B cell (primary cell): ENCODE measurements at regions not wholly inside any gene's neighbourhood (a gene's known extent, or its start where the extent isn't known, plus 50 kb on each side); places are given as distances from the start of the nearest gene placed in this dataset.

Experiments
- ATAC-seq: fragments of 200-7000 bp; cut with Tn5 transposase; one replicate; pipeline ENCODE4 v1.10.0; 2021; ENCODE audit warnings: low read depth, mild to moderate bottlenecking, moderate number of reproducible peaks, moderate library complexity
- CTCF ChIA-PET: fragments of 350-600 bp; sonication (Branson Sonifier 250); formaldehyde crosslinking; loops from one replicate; lab custom pipeline; 2021; ENCODE audit warnings: antibody characterized with exemption, inconsistent platforms; lab: Charles Lee
- POLR2A ChIA-PET: fragments of 350-600 bp; sonication (Branson Sonifier 250); formaldehyde crosslinking; loops from one replicate; lab custom pipeline; 2021; ENCODE audit warnings: antibody characterized with exemption; lab: Charles Lee
- DNase-seq: peaks from one replicate; pipeline ENCODE4 v3.0.0; 2013
- H2AFZ ChIP-seq: 2 replicates; pipeline ENCODE4 v1.6.1; 2012; ENCODE audit warnings: mild to moderate bottlenecking, low read depth, low read length; ENCODE audit not compliant: insufficient read depth, poor library complexity, severe bottlenecking
- H3K27ac ChIP-seq, 2 donors: 1 replicate in 1 of 2; 2 replicates in 1 of 2; pipeline ENCODE4 v1.5.1; 2012 to 2013; ENCODE audit warnings: low read length in 2 of 2, mild to moderate bottlenecking in 2 of 2, moderate library complexity in 1 of 2
- H3K27me3 ChIP-seq, 4 experiments: fragments of 200-600 bp in 1 of 4; sonication (generic) in 1 of 4; replicated peaks in 1 of 4; 1 replicate in 2 of 4; 2 replicates in 2 of 4; pipeline versions ENCODE4 v1.6.1 to v1.7.0; 2013 to 2016; ENCODE audit warnings: low read length in 3 of 4, mild to moderate bottlenecking in 2 of 4, mixed read lengths in 1 of 4, moderate library complexity in 1 of 4; ENCODE audit not compliant: insufficient read depth in 4 of 4, control insufficient read depth in 3 of 4; ENCODE audit errors: control extremely low read depth in 1 of 4
- H3K36me3 ChIP-seq, 2 experiments: replicated peaks in 1 of 2; 1 replicate in 1 of 2; 2 replicates in 1 of 2; pipeline versions ENCODE4 v1.6.1 to v1.7.1; 2013; ENCODE audit warnings: low read length in 1 of 2; ENCODE audit not compliant: insufficient read depth in 2 of 2, control insufficient read depth in 1 of 2; ENCODE audit errors: control extremely low read depth in 1 of 2, extremely low read depth in 1 of 2
- H3K4me1 ChIP-seq, 2 donors: fragments of 200-600 bp in 1 of 2; sonication (generic) in 1 of 2; 1 replicate in 1 of 2; 2 replicates in 1 of 2; pipeline versions ENCODE4 v1.5.1 to v1.6.1; 2013 to 2017; ENCODE audit warnings: low read length in 2 of 2; ENCODE audit not compliant: control insufficient read depth in 2 of 2, insufficient read depth in 2 of 2
- H3K4me2 ChIP-seq: replicated peaks from 2 replicates; pipeline ENCODE3; 2012; ENCODE audit warnings: mild to moderate bottlenecking, low read depth, low read length; ENCODE audit not compliant: poor library complexity, severe bottlenecking
- H3K4me3 ChIP-seq, 5 experiments: fragments of 200-600 bp in 1 of 5; sonication (generic) in 1 of 5; 1 replicate in 3 of 5; 2 replicates in 2 of 5; pipeline versions ENCODE4 v1.5.1 to v1.7.0; 2011 to 2016; ENCODE audit warnings: low read length in 4 of 5, mild to moderate bottlenecking in 4 of 5, low read depth in 2 of 5, control low read depth in 1 of 5, moderate library complexity in 1 of 5; ENCODE audit not compliant: insufficient read depth in 1 of 5; ENCODE audit errors: control extremely low read depth in 1 of 5, extremely low read depth in 1 of 5
- H3K79me2 ChIP-seq: fragments of 200-600 bp; sonication (generic); one replicate; pipeline ENCODE4 v1.6.0; 2016; ENCODE audit warnings: low read length; ENCODE audit not compliant: control insufficient read depth, insufficient read depth
- H3K9ac ChIP-seq: fragments of 200-600 bp; sonication (generic); 2 replicates; pipeline ENCODE4 v1.6.1; 2017; ENCODE audit warnings: mild to moderate bottlenecking, low read length, moderate library complexity
- H3K9me3 ChIP-seq, 3 donors: one replicate each; pipeline versions ENCODE4 v1.6.1 to v1.7.1; 2013; ENCODE audit warnings: low read length in 2 of 3; ENCODE audit not compliant: control insufficient read depth in 2 of 3, insufficient read depth in 1 of 3; ENCODE audit errors: control extremely low read depth in 1 of 3
- H4K20me1 ChIP-seq: 2 replicates; pipeline ENCODE4 v1.6.0; 2012; ENCODE audit warnings: mild to moderate bottlenecking, low read length; ENCODE audit not compliant: insufficient read depth, control insufficient read depth, poor library complexity, severe bottlenecking
- H3K27ac Mint-ChIP-seq: one replicate; pipeline ENCODE4 v1.8.0; 2021; ENCODE audit warnings: mixed read lengths
- H3K27me3 Mint-ChIP-seq: one replicate; pipeline ENCODE4 v1.8.0; 2021; ENCODE audit warnings: mixed read lengths
- H3K4me1 Mint-ChIP-seq: one replicate; pipeline ENCODE4 v1.8.0; 2021; ENCODE audit warnings: mixed read lengths
- H3K4me3 Mint-ChIP-seq: one replicate; pipeline ENCODE4 v1.8.0; 2021; ENCODE audit warnings: mixed read lengths
- H3K9me3 Mint-ChIP-seq: one replicate; pipeline ENCODE4 v1.8.0; 2022; ENCODE audit warnings: mixed read lengths; ENCODE audit not compliant: insufficient read depth
- CTCF ChIP-seq: fragments of 200-600 bp; IDR thresholded peaks from one replicate; pipeline ENCODE4 v1.8.0; 2022; ENCODE audit warnings: antibody characterized with exemption, mild to moderate bottlenecking
- EZH2 ChIP-seq: IDR thresholded peaks from 2 replicates; pipeline ENCODE4 v1.6.1; 2012; ENCODE audit warnings: borderline replicate concordance, low read depth, mild to moderate bottlenecking, moderate library complexity, low read length; ENCODE audit not compliant: insufficient read depth, poor library complexity, severe bottlenecking
- WGBS: methylation state at CpG from one replicate; pipeline ENCODE4 v1.1.5; 2013; ENCODE audit warnings: missing lambda C conversion rate; ENCODE audit not compliant: insufficient coverage; 5-methylcytosine and 5-hydroxymethylcytosine counted together
- intact Hi-C: fragments of 100-400 bp; cut with micrococcal nuclease; formaldehyde crosslinking; loops from one replicate; pipeline ENCODE4 v1.10.0; 2022

GRCh38 chr18:1412655-1413322, 508.1 kb downstream of the ADCYAP1 start:
- no peaks in the 10 kb centered on the region for H3K27me3 Mint-ChIP-seq
- H3K27me3 ChIP-seq: no peaks in the 10 kb centered on the region
- no peaks in the 10 kb centered on the region for H3K4me1 Mint-ChIP-seq
- ATAC-seq (no peak), DNase-seq (no peak)
- WGBS: 60% methylated on average over 1 of the region's 2 CpGs
- H3K4me1 ChIP-seq: no peaks in the 10 kb centered on the region
- H3K4me3 Mint-ChIP-seq: no peak overlapping the region
- no peak overlapping the region for H2AFZ ChIP-seq
- H3K36me3 ChIP-seq: no peaks in the 10 kb centered on the region
- H4K20me1 ChIP-seq: no peaks in the 10 kb centered on the region
- no peaks in the 10 kb centered on the region for H3K79me2 ChIP-seq
- H3K27ac ChIP-seq: no peak overlapping the region
- no peak for TF ChIP-seq CTCF
- TF ChIP-seq EZH2: no peak
- H3K27ac Mint-ChIP-seq: no peak overlapping the region
- ChIA-PET POLR2A (no interaction called here), CTCF (no interaction called here)
- no peaks in the 10 kb centered on the region for H3K9me3 Mint-ChIP-seq
- no peak overlapping the region for H3K9ac ChIP-seq
- H3K9me3 ChIP-seq: peaks cover 0 to 1% (median 0%) of the 10 kb centered on the region in 3 donors
- H3K4me3 ChIP-seq: no peak overlapping the region
- no peak overlapping the region for H3K4me2 ChIP-seq
- intact Hi-C loops: no loop called here

- Mint-ChIP-seq H3K27ac (no peak overlapping the region), H3K9me3 (no peaks in the 10 kb centered on the region), H3K27me3 (no peaks in the 10 kb centered on the region), H3K4me1 (no peaks in the 10 kb centered on the region), H3K4me3 (no peak overlapping the region)
- Histone ChIP-seq H3K9ac (no peak overlapping the region), H4K20me1 (no peaks in the 10 kb centered on the region), H2AFZ (no peak overlapping the region), H3K9me3 (peaks cover 0 to 1% (median 0%) of the 10 kb centered on the region in 3 donors), H3K4me1 (no peaks in the 10 kb centered on the region), H3K27me3 (no peaks in the 10 kb centered on the region), H3K4me2 (no peak overlapping the region), H3K36me3 (no peaks in the 10 kb centered on the region), H3K4me3 (no peak overlapping the region), H3K79me2 (no peaks in the 10 kb centered on the region), H3K27ac (no peak overlapping the region)
- 100% methylated on average over 4 of the region's 5 CpGs for WGBS
- ChIA-PET CTCF (no interaction called here), POLR2A (no interaction called here)
- intact Hi-C loops: no loop called here
- DNase-seq (no peak), ATAC-seq (no peak)
- no peak for TF ChIP-seq CTCF
- TF ChIP-seq EZH2: no peak
Measured at GRCh38 chr18:1413323-1413675, 508.6 kb downstream of the ADCYAP1 start.
